ENCODE measurements at regions not wholly inside any gene's neighbourhood (a gene's known extent, or its start where the extent isn't known, plus 50 kb on each side); places are given as distances from the start of the nearest gene placed in this dataset.

GRCh38 chr12:114974333-114974732 is 290.4 kb upstream of the TBX3 start:
- H3K4me3 ChIP-seq, result no peak overlapping the region
- TF ChIP-seq CTCF (IDR thresholded peaks at IDR 0.05), result no peak
- TF ChIP-seq POLR2A (IDR thresholded peaks at IDR 0.05), result no peak
- no peaks in the 10 kb centered on the region for H3K36me3 ChIP-seq
- H3K4me1 ChIP-seq, result no peaks in the 10 kb centered on the region
- no peaks in the 10 kb centered on the region for H3K27me3 ChIP-seq
- H3K27ac ChIP-seq, result no peak overlapping the region
- no peaks in the 10 kb centered on the region for H3K9me3 ChIP-seq
- DNase-seq, result no peak

- no peaks in the 10 kb centered on the region for H3K36me3 ChIP-seq
- H3K4me3 ChIP-seq, result no peak overlapping the region
- no peaks in the 10 kb centered on the region for H3K9me3 ChIP-seq
- H3K27ac ChIP-seq, result no peak overlapping the region
- H3K4me1 ChIP-seq, result no peaks in the 10 kb centered on the region
- no peak for DNase-seq
- TF ChIP-seq CTCF (IDR thresholded peaks at IDR 0.05) (no peak), POLR2A (IDR thresholded peaks at IDR 0.05) (no peak)
- H3K27me3 ChIP-seq, result no peaks in the 10 kb centered on the region
Observed at GRCh38 chr12:114968727-114969126, 284.8 kb upstream of the TBX3 start.

GRCh38 chr12:114967151-114967550 is 283.2 kb upstream of the TBX3 start:
- H3K9me3 ChIP-seq, result no peaks in the 10 kb centered on the region
- H3K27ac ChIP-seq, result no peak overlapping the region
- H3K4me3 ChIP-seq, result no peak overlapping the region
- no peaks in the 10 kb centered on the region for H3K36me3 ChIP-seq
- TF ChIP-seq POLR2A (IDR thresholded peaks at IDR 0.05) (no peak), CTCF (IDR thresholded peaks at IDR 0.05) (no peak)
- H3K4me1 ChIP-seq, result no peaks in the 10 kb centered on the region
- H3K27me3 ChIP-seq, result no peaks in the 10 kb centered on the region
- no peak for DNase-seq

- no peaks in the 10 kb centered on the region for H3K4me1 ChIP-seq
- no peak for TF ChIP-seq POLR2A (IDR thresholded peaks at IDR 0.05)
- no peak for TF ChIP-seq CTCF (IDR thresholded peaks at IDR 0.05)
- H3K27ac ChIP-seq, result no peak overlapping the region
- H3K27me3 ChIP-seq, result no peaks in the 10 kb centered on the region
- H3K4me3 ChIP-seq, result no peak overlapping the region
- H3K36me3 ChIP-seq, result no peaks in the 10 kb centered on the region
- no peak for DNase-seq
- no peaks in the 10 kb centered on the region for H3K9me3 ChIP-seq
Observed at GRCh38 chr12:114964841-114965240, 280.9 kb upstream of the TBX3 start.

GRCh38 chr12:114963846-114964245 is 279.9 kb upstream of the TBX3 start:
- no peak for TF ChIP-seq POLR2A (IDR thresholded peaks at IDR 0.05)
- TF ChIP-seq CTCF (IDR thresholded peaks at IDR 0.05), result no peak
- H3K27me3 ChIP-seq, result no peaks in the 10 kb centered on the region
- DNase-seq, result no peak
- H3K4me1 ChIP-seq, result no peaks in the 10 kb centered on the region
- H3K4me3 ChIP-seq, result no peak overlapping the region
- no peaks in the 10 kb centered on the region for H3K36me3 ChIP-seq
- H3K27ac ChIP-seq, result no peak overlapping the region
- no peaks in the 10 kb centered on the region for H3K9me3 ChIP-seq

- DNase-seq, result no peak
- TF ChIP-seq CTCF (IDR thresholded peaks at IDR 0.05), result no peak
- no peak for TF ChIP-seq POLR2A (IDR thresholded peaks at IDR 0.05)
- Histone ChIP-seq H3K27ac (no peak overlapping the region), H3K36me3 (no peaks in the 10 kb centered on the region), H3K4me3 (no peak overlapping the region), H3K27me3 (no peaks in the 10 kb centered on the region), H3K4me1 (no peaks in the 10 kb centered on the region), H3K9me3 (no peaks in the 10 kb centered on the region)
Observed at GRCh38 chr12:114961491-114961890, 277.5 kb upstream of the TBX3 start.

Data from Peyer's patch (tissue), 4 donors.